CD4-positive, alpha-beta memory T cell (primary cell): ENCODE measurements at regions not wholly inside any gene's neighbourhood (a gene's known extent, or its start where the extent isn't known, plus 50 kb on each side); places are given as distances from the start of the nearest gene placed in this dataset.

Experiments used
- CTCF ChIA-PET: fragments of 350-600 bp; sonication (Branson Sonifier 250); formaldehyde crosslinking; loops from one replicate; lab custom pipeline; 2021; ENCODE audit warnings: inconsistent platforms; ENCODE audit not compliant: partially characterized antibody; lab: Charles Lee
- POLR2A ChIA-PET: fragments of 350-600 bp; sonication (Branson Sonifier 250); formaldehyde crosslinking; loops from one replicate; lab custom pipeline; 2021; ENCODE audit not compliant: partially characterized antibody; lab: Charles Lee
- DNase-seq, 5 donors: peaks; one replicate each; pipeline versions ENCODE4 v3.0.0 to v3.0.0-alpha.2; 2020 to 2022; ENCODE audit warnings: mixed read lengths in 1 of 5
- H3K27ac ChIP-seq: one replicate; pipeline ENCODE4 v1.7.0; 2013; ENCODE audit warnings: low read depth, low read length
- H3K27me3 ChIP-seq: 2 replicates; pipeline ENCODE4 v1.7.0; 2013; ENCODE audit warnings: mild to moderate bottlenecking, low read length, moderate library complexity; ENCODE audit not compliant: insufficient read depth
- H3K36me3 ChIP-seq: 2 replicates; pipeline ENCODE4 v1.7.0; 2013; ENCODE audit warnings: mild to moderate bottlenecking, low read length, moderate library complexity; ENCODE audit not compliant: insufficient read depth
- H3K4me1 ChIP-seq: 2 replicates; pipeline ENCODE4 v1.7.0; 2013; ENCODE audit warnings: mild to moderate bottlenecking, low read length, moderate library complexity; ENCODE audit not compliant: insufficient read depth
- H3K4me3 ChIP-seq, 2 donors: one replicate each; pipeline ENCODE4 v1.7.0; 2013; ENCODE audit warnings: low read length in 2 of 2, mild to moderate bottlenecking in 1 of 2
- H3K9me3 ChIP-seq, 2 donors: one replicate each; pipeline ENCODE4 v1.7.0; 2013; ENCODE audit warnings: low read length in 2 of 2, control low read depth in 1 of 2; ENCODE audit not compliant: control insufficient read depth in 1 of 2
- H3K27ac Mint-ChIP-seq, 7 donors: one replicate each; pipeline ENCODE4 v1.8.0; 2020 to 2021; ENCODE audit warnings: mixed read lengths in 7 of 7, mild to moderate bottlenecking in 6 of 7, inconsistent platforms in 3 of 7, moderate library complexity in 3 of 7
- H3K27me3 Mint-ChIP-seq, 2 donors: one replicate each; pipeline ENCODE4 v1.8.0; 2020 to 2021; ENCODE audit warnings: mixed read lengths in 2 of 2
- H3K36me3 Mint-ChIP-seq, 2 donors: one replicate each; pipeline ENCODE4 v1.8.0; 2020 to 2021; ENCODE audit warnings: mixed read lengths in 2 of 2, inconsistent platforms in 1 of 2, mild to moderate bottlenecking in 1 of 2
- H3K4me1 Mint-ChIP-seq, 4 donors: one replicate each; pipeline ENCODE4 v1.8.0; 2020 to 2021; ENCODE audit warnings: mixed read lengths in 4 of 4, mild to moderate bottlenecking in 1 of 4
- H3K4me3 Mint-ChIP-seq, 8 donors: one replicate each; pipeline ENCODE4 v1.8.0; 2020 to 2021; ENCODE audit warnings: mixed read lengths in 8 of 8, mild to moderate bottlenecking in 7 of 8, moderate library complexity in 6 of 8, inconsistent platforms in 3 of 8
- H3K9me3 Mint-ChIP-seq, 8 donors: one replicate each; pipeline ENCODE4 v1.8.0; 2020 to 2021; ENCODE audit warnings: mixed read lengths in 8 of 8, mild to moderate bottlenecking in 5 of 8, inconsistent platforms in 3 of 8, moderate library complexity in 1 of 8
- intact Hi-C: fragments of 100-400 bp; cut with micrococcal nuclease; formaldehyde crosslinking; loops from one replicate; pipeline ENCODE4 v1.15.1; 2023

DNA sequence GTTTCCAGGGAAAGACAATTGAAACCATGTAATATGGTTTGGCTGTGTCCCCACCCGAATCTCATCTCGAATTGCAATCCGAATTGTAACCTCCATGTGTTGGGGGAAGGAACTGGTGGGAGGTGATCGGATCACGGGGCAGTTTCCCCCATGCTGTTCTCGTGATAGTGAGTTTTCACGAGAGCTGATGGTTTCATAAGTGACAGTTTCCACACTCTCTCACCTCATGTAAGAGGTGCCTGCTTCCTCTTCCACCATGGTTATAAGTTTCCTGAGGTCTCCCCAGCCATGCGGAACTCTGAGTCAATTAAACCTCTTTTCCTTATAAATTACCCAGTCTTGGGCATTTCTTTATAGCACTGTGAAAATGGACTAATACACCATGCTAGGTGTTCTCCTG, 148.3 kb upstream of the CADM1 start:
- no peaks in the 10 kb centered on the region for H3K36me3 Mint-ChIP-seq
- no peaks in the 10 kb centered on the region for H3K36me3 ChIP-seq
- no peaks in the 10 kb centered on the region for H3K9me3 ChIP-seq
- CTCF ChIA-PET, result no interaction called here
- no peaks in the 10 kb centered on the region for H3K4me1 ChIP-seq
- no peak overlapping the region for H3K27ac ChIP-seq
- no peaks in the 10 kb centered on the region for H3K27me3 ChIP-seq
- no peak overlapping the region for H3K4me3 ChIP-seq
- peaks cover 10 to 12% of the 10 kb centered on the region in 2 donors for H3K27me3 Mint-ChIP-seq
- H3K9me3 Mint-ChIP-seq, result peaks cover 0 to 8% (median under 1%) of the 10 kb centered on the region in 8 donors
- no peak for DNase-seq
- no peak overlapping the region for H3K4me3 Mint-ChIP-seq
- intact Hi-C loops, result no loop called here
- POLR2A ChIA-PET, result no interaction called here
- H3K4me1 Mint-ChIP-seq, result no peaks in the 10 kb centered on the region
- no peak overlapping the region for H3K27ac Mint-ChIP-seq

DNA sequence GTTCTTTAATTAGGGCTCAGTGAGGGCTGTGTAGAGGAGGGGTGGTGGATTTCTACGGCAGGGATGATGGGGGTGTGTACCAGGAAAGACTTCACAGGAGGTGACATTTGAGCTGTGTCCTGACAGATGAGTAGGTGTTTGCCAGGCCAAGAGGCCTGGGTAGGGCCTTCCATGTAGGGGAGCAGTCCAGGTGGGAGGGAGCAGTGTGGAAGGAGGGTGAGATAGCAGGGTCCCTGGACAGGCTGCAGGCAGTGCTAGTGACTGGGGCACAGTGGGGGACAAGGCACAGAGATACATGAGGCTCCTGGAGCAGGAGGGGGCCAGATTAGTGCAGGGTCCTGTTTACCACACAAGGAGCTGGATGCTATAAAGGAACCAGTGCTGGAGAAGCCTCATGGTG, 147.9 kb upstream of the CADM1 start:
- ChIA-PET CTCF (no interaction called here), POLR2A (no interaction called here)
- Mint-ChIP-seq H3K9me3 (peaks cover 0 to 8% (median under 1%) of the 10 kb centered on the region in 8 donors), H3K36me3 (no peaks in the 10 kb centered on the region), H3K4me3 (no peak overlapping the region), H3K27me3 (peaks cover 10 to 12% of the 10 kb centered on the region in 2 donors), H3K4me1 (no peaks in the 10 kb centered on the region), H3K27ac (no peak overlapping the region)
- no peak overlapping the region for H3K4me3 ChIP-seq
- H3K27ac ChIP-seq, result no peak overlapping the region
- H3K27me3 ChIP-seq, result no peaks in the 10 kb centered on the region
- H3K4me1 ChIP-seq, result no peaks in the 10 kb centered on the region
- H3K36me3 ChIP-seq, result no peaks in the 10 kb centered on the region
- H3K9me3 ChIP-seq, result no peaks in the 10 kb centered on the region
- intact Hi-C loops, result no loop called here
- no peak for DNase-seq

- peaks cover 0 to 5% (median under 1%) of the 10 kb centered on the region in 8 donors for H3K9me3 Mint-ChIP-seq
- no peaks in the 10 kb centered on the region for H3K27me3 ChIP-seq
- no peaks in the 10 kb centered on the region for H3K4me1 Mint-ChIP-seq
- intact Hi-C loops, result no loop called here
- H3K27ac Mint-ChIP-seq, result no peak overlapping the region
- CTCF ChIA-PET, result interaction anchor here (1.1 kb wide), 1 partner anchor 10 kb away, joined by 4 read pairs; no protein-coding TSS in a partner anchor
- peaks cover 3 to 12% of the 10 kb centered on the region in 2 donors for H3K27me3 Mint-ChIP-seq
- no peaks in the 10 kb centered on the region for H3K9me3 ChIP-seq
- H3K4me1 ChIP-seq, result no peaks in the 10 kb centered on the region
- no peak for DNase-seq
- POLR2A ChIA-PET, result no interaction called here
- H3K4me3 ChIP-seq, result no peak overlapping the region
- H3K36me3 ChIP-seq, result no peaks in the 10 kb centered on the region
- H3K27ac ChIP-seq, result no peak overlapping the region
- H3K36me3 Mint-ChIP-seq, result no peaks in the 10 kb centered on the region
- no peak overlapping the region for H3K4me3 Mint-ChIP-seq
Observed at GRCh38 chr11:115649461-115649860, 145.2 kb upstream of the CADM1 start.

DNA sequence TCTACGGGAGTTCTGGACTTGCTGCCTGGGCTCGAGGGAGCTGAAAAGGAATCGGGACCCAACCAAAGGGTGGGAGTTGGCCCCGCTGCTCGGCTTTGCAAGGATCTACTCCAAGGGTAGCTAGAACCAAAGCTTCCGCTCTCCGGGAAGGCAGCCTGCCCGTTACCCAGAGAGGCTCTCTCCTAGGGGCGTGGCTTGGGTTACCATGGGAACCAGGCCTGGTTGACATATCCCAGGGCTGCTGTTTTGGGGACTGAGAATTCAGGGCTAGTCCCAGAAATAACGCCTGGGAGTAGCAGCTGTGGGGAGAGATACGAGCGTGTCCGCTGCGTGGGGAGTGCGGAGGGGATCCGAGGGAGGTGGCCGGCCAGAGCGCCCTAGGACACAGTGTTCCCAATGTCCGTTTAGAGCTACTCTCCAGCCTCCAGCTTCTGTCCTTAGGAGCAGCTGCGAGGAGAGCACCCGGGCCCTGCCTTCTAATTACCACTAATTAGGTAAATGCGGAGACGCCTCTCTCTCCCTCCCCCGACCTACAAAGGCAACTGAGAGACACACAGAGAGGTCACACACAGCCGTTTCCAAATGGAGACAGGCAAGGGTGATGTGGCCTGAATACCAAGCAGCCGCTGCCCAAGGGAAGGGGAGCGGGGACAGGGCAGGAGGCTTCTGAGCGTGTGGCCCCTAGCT, 141.6 kb upstream of the CADM1 start:
- Mint-ChIP-seq H3K27me3 (peaks cover 4 to 5% of the 10 kb centered on the region in 2 donors), H3K36me3 (no peaks in the 10 kb centered on the region), H3K27ac (no peak overlapping the region), H3K4me3 (no peak overlapping the region), H3K4me1 (no peaks in the 10 kb centered on the region), H3K9me3 (peaks cover 0 to 4% (median 0%) of the 10 kb centered on the region in 8 donors)
- no peaks in the 10 kb centered on the region for H3K9me3 ChIP-seq
- H3K27ac ChIP-seq, result no peak overlapping the region
- H3K4me1 ChIP-seq, result no peaks in the 10 kb centered on the region
- POLR2A ChIA-PET, result no interaction called here
- intact Hi-C loops, result no loop called here
- no peak overlapping the region for H3K4me3 ChIP-seq
- no peaks in the 10 kb centered on the region for H3K36me3 ChIP-seq
- H3K27me3 ChIP-seq, result no peaks in the 10 kb centered on the region
- no peak for DNase-seq
- CTCF ChIA-PET, result no interaction called here

- Mint-ChIP-seq H3K9me3 (peaks cover 0 to 6% (median under 1%) of the 10 kb centered on the region in 8 donors), H3K36me3 (no peaks in the 10 kb centered on the region), H3K27me3 (peaks cover 4 to 5% of the 10 kb centered on the region in 2 donors), H3K4me3 (no peak overlapping the region), H3K4me1 (no peaks in the 10 kb centered on the region), H3K27ac (no peak overlapping the region)
- H3K27ac ChIP-seq, result no peak overlapping the region
- intact Hi-C loops, result no loop called here
- H3K27me3 ChIP-seq, result no peaks in the 10 kb centered on the region
- DNase-seq, result no peak
- no peaks in the 10 kb centered on the region for H3K4me1 ChIP-seq
- H3K36me3 ChIP-seq, result no peaks in the 10 kb centered on the region
- POLR2A ChIA-PET, result no interaction called here
- CTCF ChIA-PET, result interaction anchor here (0.8 kb wide), 1 partner anchor 43 kb away, joined by 3 read pairs; no protein-coding TSS in a partner anchor
- no peaks in the 10 kb centered on the region for H3K9me3 ChIP-seq
- no peak overlapping the region for H3K4me3 ChIP-seq
Observed at GRCh38 chr11:115644856-115645255, 140.6 kb upstream of the CADM1 start.

GRCh38 chr11:115643549-115644270, 139.5 kb upstream of the CADM1 start:
- Mint-ChIP-seq H3K4me3 (no peak overlapping the region), H3K36me3 (no peaks in the 10 kb centered on the region), H3K27me3 (peaks cover 4 to 5% of the 10 kb centered on the region in 2 donors), H3K27ac (peak overlapping the region in 1 of 7 donors; percentile 65), H3K4me1 (no peaks in the 10 kb centered on the region), H3K9me3 (peaks cover 0 to 7% (median 0%) of the 10 kb centered on the region in 8 donors)
- Histone ChIP-seq H3K4me3 (no peak overlapping the region), H3K4me1 (no peaks in the 10 kb centered on the region), H3K9me3 (no peaks in the 10 kb centered on the region), H3K27me3 (no peaks in the 10 kb centered on the region), H3K36me3 (no peaks in the 10 kb centered on the region), H3K27ac (no peak overlapping the region)
- ChIA-PET CTCF (no interaction called here), POLR2A (no interaction called here)
- intact Hi-C loops, result no loop called here
- DNase-seq, result no peak

DNA sequence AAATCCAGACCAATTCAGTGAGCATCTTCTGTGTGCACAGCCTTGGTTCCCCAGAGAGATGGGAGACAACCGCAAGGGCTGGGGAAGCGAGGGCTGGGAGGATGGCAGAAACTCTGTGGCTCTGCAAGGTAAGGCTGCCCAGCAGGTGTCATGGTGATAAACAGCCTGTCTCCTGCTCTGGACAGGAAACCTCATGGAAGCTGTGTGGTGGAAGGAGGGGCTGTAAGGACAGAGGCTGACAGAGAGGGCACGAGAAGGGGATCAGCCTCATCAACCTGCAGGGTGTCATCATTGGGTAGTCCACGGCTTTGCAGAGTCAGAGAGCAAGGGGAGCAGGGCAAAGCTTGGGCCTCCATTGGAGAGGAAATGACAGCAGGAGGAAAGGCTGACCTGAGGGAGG, 138.4 kb upstream of the CADM1 start:
- no peak overlapping the region for H3K27ac ChIP-seq
- intact Hi-C loops, result no loop called here
- no peaks in the 10 kb centered on the region for H3K9me3 ChIP-seq
- no peaks in the 10 kb centered on the region for H3K4me1 ChIP-seq
- ChIA-PET POLR2A (no interaction called here), CTCF (no interaction called here)
- no peaks in the 10 kb centered on the region for H3K36me3 Mint-ChIP-seq
- H3K36me3 ChIP-seq, result no peaks in the 10 kb centered on the region
- H3K4me3 Mint-ChIP-seq, result no peak overlapping the region
- H3K27ac Mint-ChIP-seq, result no peak overlapping the region
- H3K4me3 ChIP-seq, result no peak overlapping the region
- no peaks in the 10 kb centered on the region for H3K27me3 ChIP-seq
- H3K27me3 Mint-ChIP-seq, result peaks cover 4 to 5% of the 10 kb centered on the region in 2 donors
- no peaks in the 10 kb centered on the region for H3K4me1 Mint-ChIP-seq
- no peak for DNase-seq
- peaks cover 0 to 7% (median 0%) of the 10 kb centered on the region in 8 donors for H3K9me3 Mint-ChIP-seq
